HG03460 (cell line): ENCODE measurements at regions not wholly inside any gene's neighbourhood (a gene's known extent, or its start where the extent isn't known, plus 50 kb on each side); places are given as distances from the start of the nearest gene placed in this dataset.

Experiments used
- ATAC-seq: cut with Tn5 transposase; IDR thresholded peaks from one replicate; pipeline ENCODE4 v1.9.1; 2021; ENCODE audit not compliant: unreplicated experiment

DNA sequence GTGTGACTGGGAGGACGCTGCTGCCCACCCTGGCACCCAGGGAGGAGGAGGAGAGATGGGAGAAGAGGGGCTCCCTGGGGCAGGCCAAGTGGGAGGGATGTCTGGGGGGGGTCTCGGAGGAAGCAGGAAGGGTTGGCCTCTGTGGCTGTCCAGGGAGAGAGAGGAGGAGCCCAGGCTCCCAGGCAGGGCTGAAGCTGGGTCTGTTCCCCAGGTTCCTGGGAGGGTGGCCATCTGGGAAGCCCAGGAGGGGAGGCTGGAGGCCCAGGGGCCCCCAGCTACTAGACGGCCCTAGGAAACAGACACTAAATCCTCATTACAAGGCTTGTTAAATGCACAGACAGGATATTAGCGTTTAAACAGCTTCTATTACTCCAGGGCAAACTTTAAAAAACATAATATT is 139.8 kb downstream of the ENGASE start:
- ATAC-seq, result no peak

DNA sequence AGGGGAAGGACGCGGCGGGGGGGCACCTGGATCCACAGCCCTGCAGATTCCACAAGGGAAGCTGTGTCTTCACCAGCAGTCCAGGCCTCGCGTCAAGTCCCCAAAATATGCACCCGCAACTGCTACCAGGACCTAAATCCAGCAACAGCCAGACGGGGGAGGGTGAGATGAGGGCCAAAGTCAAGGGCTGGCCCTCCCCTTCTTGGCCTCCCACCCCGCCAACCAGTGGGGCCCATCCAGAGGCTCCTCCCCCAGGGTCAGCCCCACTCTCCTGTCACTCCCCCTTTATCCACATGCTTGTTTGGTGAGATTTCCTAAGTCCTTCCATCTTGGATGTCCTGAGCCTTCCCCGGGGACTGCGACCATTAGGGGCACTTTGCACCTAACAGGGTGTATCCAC is 138.7 kb downstream of the ENGASE start:
- ATAC-seq, result no peak

DNA sequence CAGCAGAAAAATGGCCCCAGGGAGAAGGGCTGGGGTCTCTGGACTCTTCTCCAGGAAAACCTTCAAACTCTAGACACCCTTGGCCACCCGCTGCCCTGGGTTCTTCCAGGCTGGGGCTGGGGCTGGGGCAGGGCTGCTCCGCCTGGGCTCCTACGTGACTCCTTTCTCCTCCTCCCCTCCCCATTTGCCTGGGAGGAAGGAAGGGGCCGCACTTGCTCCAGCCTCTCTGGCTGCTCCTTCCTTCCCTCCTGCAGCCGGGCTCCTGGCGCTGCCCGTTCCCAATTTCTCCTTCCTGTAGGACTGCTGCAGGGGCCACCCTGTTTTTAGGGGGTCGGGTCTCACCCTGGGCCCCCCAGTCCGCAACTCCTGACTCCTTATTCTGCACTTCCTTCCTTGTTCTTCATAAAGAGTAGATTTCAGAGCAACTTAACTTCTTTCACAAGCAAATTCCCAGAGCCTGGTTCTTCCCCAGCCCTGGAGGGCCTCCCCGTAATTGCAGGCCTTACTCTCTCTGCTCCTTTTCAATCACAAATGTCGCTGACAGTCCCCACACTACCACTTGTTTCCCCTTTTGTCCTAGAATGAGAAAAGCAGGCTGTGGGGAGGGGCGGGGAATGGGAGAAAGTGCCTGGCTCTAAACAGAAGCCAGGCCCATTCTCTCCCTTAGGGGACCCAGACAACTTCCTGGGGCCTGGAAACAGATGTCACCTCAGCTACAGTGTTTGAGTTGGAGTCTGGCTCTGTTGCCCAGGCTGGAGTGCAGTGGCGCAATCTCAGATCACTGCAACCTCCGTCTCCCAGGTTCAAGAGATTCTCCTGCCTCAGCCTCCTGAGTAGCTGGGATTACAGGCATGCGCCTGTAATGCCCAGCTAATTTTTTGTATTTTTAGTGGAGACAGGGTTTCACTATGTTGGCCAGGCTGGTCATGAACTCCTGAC is 137.8 kb downstream of the ENGASE start:
- no peak for ATAC-seq

DNA sequence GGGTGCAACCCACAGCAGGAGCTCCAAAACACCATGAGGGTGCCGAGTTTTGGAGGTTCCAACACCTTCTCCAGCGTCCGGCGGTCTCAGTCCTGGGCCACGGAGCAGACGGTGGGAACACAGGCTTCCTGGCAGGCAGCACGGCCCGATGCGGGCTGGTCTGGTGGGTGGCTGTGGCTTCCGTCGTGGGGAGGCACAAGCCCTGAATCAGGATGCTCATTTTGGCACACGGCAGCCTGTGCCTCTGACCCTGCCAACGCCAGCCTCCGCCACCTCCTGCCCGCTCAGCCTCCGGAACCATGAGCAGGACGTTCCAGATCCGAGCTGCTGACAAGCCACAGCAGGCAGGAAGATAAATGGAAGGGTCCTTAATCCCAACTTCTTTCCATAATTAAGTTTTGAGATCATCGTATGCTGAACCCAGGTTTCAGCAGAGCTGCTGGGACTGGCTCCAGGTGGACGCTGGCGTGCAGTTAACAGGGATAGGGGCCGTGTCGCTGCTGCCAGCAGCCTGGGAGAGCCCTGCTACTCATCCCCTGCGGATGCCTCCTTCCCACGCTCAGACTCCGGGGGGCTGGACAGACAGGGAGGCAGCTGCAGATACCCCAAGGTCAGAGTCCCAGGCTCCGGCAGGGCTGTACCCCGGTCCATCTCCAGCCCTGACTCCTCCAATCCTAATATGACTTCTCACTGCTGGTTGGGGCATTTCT is 136.6 kb downstream of the ENGASE start:
- no peak for ATAC-seq

DNA sequence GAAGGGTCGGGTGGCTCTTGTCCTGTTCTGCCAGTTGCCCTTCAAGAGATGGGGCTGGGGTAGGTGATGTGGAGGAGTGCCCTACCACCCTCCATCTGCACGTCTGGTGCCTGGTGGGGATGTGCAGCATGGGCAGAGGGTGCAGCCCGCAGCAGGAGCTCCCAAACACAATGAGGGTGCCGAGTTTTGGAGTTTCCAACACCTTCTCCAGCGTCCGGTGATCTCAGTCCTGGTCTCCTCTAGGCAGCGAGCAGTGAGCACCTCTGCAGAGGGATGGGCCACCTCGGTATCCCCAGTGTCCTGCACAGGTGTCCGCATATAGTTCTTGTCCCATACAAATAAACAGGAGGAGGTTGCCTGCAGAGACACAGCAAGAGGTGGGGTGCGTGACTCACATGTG is 136.0 kb downstream of the ENGASE start:
- no peak for ATAC-seq

DNA sequence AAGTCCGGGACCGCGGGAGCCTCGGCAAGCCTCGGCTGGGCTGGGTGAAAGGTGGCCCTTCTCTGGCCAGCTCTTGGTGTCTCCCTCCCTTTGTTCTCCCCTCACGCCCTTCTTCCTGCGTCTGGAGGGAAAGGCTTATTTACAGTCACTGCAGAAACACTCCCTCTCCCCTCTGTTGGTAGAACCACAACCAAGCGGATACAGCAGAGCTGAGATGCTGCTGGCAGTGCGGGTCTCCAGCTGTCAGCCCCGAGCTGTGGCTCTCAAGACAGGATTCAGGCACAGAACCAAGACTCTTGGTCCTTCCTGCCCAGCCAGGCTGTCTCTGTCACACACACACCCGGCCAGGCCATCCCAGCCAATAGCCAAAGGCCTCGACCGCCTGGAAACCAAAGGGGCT is 133.3 kb downstream of the ENGASE start:
- ATAC-seq, result no peak

DNA sequence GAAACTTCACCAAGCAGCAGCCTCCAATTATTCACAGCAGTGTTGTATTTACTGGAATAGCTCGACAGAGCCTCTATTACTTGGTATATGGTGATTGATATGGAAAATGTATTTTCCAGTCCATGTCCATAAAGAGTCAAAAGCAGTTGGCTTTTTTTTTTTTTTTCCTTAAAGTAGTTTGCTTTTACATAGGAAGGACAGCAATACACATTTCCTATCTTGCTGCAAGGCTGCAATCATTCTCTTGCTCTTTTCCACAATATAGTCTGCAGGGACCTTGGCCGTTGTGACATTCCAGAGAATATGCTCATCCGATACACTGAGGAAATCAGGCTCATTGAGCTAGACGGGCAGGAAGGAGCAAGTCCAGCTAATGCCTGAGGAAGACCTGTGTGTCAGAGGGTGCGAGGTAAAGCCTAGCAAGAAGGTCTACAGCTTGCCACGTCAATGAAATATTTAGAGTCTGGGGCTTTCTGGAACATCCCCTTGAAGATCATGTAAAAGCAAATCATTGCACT is 131.1 kb downstream of the ENGASE start:
- ATAC-seq, result no peak

DNA sequence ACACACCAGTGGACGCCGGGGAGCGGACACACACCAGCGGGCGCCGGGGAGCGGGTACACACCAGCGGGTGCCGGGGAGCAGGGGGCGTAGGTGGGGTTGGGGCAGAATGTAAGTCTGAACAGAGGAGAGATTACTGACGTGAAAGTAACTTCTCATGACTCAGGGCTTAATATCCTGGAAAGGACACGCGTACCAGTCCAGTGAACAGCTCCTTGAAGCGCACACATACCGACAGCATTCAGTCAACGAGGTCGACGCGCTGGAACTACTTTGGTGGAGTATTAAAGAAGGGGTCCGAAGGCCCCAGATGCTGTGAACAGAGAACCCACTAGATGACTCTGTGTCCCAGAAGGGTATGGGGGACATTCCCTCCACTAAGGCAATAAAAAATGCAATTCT is 129.6 kb downstream of the ENGASE start:
- ATAC-seq, result no peak

DNA sequence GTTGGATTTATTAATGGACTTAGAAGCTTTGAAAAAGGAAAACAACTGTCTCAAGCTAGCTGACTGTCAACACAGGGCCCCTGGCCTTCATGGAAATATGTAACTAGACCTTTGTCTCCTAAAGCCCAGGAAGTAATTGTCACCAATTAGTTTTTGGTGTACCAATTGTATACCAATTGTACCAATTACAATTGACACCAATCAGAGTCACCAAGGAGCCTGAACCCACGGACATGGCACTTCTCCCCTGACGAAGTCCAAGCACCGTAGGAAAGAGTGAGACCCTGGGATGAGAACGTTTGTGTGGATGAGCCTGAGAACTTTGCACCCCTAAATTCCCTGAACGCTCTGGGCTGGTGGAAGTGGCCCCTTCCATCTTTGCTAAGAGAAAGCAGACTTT is 129.0 kb downstream of the ENGASE start:
- no peak for ATAC-seq

DNA sequence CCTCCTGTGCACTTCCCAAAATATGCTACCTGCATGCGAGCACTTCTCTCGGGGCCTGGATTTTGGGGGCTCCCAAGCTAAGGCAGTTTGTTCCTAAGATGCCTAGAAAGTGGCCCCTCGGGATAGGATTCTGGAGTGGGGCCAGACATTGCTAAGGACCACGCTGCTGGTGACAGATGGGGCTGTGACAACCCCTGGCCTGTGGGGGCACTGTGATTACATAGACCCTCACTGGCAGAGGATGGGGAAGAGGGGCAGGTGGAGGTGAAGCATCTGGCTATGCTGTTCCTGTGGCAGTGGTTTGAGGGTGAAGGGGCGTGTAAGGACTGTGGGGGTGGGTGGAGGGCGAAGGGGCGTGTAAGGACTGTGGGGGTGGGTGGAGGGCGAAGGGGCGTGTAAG is 128.4 kb downstream of the ENGASE start:
- no peak for ATAC-seq

DNA sequence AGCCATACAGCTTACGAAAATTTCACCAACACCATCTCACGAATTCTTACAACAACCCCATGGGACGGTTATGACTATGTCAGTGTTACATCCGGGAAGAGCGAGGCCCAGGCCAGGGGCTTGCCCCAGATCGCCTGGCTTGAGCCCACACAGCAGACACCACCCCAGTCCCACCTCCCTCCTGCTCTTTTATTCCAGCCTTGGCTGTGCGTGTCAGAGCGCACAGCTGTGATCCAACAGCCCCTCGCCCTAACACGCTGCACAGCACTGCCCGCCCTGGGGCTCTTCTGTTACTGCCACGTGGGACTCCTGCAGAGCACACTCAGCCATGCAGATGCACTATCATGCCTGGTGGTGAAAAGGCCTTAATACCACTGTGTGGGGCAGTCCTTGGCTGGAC is 127.9 kb downstream of the ENGASE start:
- no peak for ATAC-seq

DNA sequence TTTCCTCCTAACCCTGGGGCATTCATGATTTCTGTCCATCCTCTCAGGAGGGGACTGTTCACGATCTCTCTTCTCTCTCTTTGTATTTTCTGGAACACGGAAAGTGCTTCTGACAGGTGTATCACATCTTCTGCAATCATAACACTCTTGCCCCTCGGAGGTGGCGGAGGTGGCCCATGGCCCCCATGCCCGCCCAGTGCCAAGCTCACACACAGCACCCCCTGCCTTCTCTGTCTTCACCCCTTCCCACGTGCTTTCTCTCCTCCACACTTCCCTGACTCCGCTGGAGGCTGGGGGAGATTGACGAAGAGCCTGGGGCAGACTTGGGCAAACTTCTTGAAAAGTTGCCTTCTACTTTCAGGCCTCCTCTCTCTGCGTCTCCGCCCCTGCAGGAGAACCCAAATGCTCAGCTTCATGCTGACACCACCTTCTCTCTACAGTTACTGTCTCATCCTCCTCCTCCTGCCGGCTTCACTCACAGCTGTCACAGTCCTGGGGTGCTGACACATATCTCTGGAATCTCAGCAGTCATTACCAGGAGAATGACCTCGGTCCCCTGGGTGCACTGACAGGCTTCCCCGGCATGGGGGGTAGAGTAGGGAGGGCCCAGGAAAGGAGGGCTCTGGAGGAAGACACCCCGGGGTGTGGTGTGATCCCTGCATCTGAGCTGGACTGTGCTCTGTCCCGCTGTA is 127.1 kb downstream of the ENGASE start:
- no peak for ATAC-seq

DNA sequence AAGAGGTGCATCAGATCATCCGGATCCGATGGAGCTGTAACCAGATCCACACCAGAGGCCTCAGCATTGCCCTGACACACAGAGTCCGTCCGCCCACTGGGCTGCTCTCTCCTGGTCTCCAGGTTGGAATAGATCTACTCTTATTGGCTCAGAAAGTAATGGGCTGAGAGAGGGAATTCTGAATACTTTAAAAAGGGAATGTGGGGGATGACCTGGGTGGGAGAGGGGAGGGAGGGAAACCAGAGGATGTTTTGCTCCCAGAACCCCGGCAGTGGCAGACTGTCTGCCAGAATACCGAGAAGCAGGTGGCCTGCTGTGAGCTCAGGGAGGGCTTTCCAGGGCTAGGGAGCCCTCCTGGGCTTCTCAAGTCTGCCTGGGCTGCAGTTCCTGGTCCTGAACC is 126.5 kb downstream of the ENGASE start:
- no peak for ATAC-seq

DNA sequence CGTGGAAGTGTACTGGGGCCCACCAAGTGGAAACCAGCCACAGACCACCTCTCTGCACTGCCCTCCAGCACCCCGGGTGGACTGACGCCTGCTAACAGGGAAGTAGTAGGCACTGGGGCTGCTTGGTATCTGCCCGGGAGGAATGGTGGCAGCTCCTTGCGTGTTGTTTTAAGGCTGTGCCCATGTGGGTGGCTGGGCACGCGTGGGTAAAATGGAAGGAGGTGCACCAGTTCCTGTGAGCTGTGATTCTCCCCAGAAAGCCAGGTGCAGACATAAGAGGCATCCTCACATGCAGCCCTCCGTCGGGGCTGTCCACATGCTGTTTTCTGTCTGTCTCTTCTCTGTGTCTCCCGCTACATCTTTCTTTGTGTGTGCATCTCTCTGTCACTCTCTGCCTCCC is 122.3 kb downstream of the ENGASE start:
- ATAC-seq, result no peak

DNA sequence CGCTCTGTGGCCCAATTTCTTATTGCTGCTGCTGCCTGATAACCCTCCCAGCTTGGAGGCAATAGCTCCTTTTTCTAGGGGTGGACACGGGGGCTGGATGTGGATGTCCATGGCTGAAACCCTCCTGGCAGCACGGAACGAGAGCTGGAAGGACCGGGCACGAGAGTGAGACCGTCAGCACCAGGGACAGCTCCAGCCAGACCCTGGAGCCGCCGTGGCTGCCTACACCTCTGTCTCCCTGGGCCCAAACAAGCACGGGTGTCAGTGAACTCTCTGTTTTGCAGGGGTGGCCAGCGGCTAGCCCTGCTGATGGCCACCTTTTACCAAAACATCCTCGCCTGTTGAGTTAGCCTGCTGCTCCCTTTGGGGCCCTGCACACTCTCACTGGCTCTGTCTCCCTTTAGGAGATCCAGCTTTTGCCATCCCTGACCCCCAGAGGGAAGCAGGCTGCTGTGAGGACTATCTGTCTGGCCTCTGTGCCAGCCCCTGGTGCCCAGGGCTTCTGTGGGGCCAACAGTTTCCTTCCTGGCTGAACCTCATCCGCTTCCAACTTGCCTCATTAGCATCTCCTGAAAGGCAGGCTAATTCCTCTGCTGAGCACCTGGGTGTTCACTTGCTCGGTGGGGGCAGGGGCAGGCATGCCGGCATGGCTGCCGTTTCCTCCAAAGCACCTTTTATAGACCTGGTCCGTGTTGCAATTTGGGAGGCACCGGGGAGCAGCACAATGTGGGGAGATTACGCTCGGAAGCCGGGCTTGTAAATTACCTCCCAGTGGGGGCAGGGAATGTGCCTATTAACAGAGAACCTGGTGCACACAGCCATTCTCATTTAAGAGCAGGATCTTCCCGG is 118.1 kb downstream of the ENGASE start:
- no peak for ATAC-seq

DNA sequence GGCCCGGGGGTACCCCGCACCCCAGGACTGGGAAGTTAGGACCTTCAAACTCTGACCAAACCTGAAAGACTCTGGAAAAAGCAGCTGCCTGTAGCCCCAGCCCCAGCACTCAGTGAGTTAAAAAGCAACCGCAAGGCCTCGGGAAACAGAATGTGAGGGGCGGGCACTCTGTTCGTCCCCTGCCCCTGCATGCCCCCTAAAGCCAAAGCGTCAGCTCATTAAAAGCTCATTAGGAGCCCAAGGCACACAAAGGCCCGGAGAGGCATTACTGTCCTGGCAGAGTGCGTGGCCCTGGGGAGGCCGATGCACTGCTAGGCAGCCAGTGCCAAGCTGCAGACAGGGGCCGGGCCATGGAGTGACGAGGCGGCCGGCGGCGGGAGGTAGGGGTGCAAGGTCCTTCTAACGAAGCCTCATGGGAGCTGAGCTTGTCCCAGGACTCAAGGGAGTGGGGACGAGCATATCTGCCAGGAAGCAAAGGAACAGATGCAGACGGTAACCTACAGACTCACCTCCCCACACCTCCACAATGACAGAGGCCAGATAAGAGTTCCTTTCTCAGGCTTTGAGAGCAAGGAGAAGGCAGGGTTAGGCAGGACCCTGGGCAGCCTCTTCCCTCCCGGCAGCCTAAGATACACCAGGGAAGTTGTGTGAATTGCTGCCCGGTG is 116.8 kb downstream of the ENGASE start:
- ATAC-seq, result no peak

DNA sequence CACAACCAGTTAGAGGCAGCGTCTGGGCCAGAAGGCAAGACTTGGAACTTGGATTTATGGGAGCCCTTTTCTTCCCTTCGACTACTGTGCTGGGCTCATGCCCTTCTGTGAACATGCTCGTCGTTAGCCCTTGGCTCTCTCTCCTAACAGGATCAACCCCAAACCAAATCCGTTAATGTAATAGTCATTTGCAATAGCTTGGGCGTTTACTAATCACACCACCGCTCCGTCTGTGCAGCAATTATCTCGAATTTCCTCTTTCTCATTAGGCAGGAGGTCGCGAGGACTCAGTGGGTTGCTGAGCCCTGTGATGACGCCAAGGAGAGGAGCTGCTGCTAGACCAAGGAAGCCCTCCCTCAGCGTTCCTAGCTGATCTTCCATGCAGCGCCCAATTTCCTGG is 114.7 kb downstream of the ENGASE start:
- no peak for ATAC-seq

DNA sequence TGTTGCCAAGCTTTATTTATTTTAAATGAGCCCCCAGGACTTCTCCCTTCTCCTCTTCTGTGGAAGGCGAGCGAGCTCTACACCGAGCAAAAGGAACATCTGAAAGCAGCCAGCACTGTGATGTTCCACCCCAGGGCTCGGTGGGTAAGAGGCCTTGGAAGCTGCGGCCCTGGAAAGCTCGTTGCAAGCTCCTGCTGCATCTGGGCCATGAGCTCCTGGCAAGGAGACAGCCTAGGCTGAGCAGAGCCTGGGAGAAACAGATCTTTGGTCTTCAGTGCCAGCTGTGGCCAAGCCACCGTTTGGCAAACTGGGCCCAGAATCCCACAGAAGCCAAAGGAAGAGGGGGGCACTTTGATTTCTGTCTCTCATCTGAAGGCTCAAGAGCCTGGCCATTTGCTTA is 114.1 kb downstream of the ENGASE start:
- ATAC-seq, result no peak

DNA sequence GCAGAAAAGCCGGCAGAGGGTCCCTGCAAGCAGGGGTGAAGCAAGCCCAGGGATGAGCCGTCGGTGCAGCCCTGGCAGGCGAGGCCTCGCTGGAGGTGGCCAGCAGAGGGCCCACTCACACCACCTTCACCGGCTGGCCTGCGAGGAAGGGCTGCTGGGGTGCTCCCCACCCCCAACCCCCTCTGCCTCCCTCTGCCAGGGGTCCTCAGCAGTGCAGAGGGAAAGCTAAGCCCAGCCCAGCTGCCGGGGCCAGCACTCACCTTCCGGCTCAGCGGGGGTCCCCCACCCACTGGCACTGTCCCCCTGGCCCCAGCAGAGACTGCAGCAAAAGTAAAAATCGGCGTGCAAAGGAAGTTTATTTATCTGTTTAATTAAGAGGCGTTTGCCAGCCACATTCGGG is 113.4 kb downstream of the ENGASE start:
- ATAC-seq, result no peak

DNA sequence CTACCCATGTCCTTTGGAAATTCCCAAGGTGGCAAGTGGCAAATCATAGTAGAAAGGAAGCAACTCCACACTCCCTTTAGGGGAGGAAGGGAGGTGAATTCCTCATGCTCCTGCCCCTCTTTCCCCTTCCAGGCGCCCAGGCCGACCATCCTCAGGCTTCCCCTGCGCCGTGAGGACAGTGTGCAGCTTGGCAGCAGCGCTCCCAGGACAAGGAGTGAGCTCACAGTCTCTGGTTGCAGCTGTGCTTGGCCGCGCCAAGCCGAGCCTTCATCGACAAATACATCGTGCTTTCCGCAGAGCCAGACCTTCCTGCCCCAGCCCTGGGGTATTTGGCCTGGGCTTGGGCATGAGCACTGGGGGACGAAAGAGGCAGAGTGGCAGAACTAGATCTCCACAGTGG is 112.6 kb downstream of the ENGASE start:
- no peak for ATAC-seq
